Cardiac muscle cell (in vitro differentiated cells and primary cell): ENCODE measurements at regions not wholly inside any gene's neighbourhood (a gene's known extent, or its start where the extent isn't known, plus 50 kb on each side); places are given as distances from the start of the nearest gene placed in this dataset.

Experiments used
- DNase-seq, 2 donors: peaks; one replicate each; pipeline versions ENCODE4 v3.0.0 to v3.0.0-alpha.2; 2010 to 2017; ENCODE audit warnings: low read depth in 1 of 2, low spot score in 1 of 2
- H3K27ac ChIP-seq: fragments of 200-600 bp; sonication (generic); 2 replicates; pipeline ENCODE4 v1.5.1; 2016
- H3K27me3 ChIP-seq: fragments of 200-600 bp; sonication (generic); 2 replicates; pipeline ENCODE4 v1.6.0; 2016; ENCODE audit warnings: control low read depth
- H3K36me3 ChIP-seq: fragments of 200-600 bp; sonication (generic); 2 replicates; pipeline ENCODE4 v1.5.1; 2016; ENCODE audit warnings: control low read depth
- H3K4me1 ChIP-seq: fragments of 200-600 bp; sonication (generic); 2 replicates; pipeline ENCODE4 v1.8.1; 2017; ENCODE audit warnings: low read depth, mild to moderate bottlenecking, mixed run types
- H3K4me3 ChIP-seq: fragments of 200-600 bp; sonication (generic); 2 replicates; pipeline ENCODE4 v1.5.1; 2016; ENCODE audit warnings: mild to moderate bottlenecking
- H3K9me3 ChIP-seq: fragments of 200-600 bp; sonication (generic); 2 replicates; pipeline ENCODE4 v1.5.1; 2017; ENCODE audit warnings: low read depth, mild to moderate bottlenecking, control low read depth
- CTCF ChIP-seq: IDR thresholded peaks from 2 replicates; pipeline ENCODE4 v1.5.1; 2012; ENCODE audit warnings: low read depth, mild to moderate bottlenecking, low read length

DNA sequence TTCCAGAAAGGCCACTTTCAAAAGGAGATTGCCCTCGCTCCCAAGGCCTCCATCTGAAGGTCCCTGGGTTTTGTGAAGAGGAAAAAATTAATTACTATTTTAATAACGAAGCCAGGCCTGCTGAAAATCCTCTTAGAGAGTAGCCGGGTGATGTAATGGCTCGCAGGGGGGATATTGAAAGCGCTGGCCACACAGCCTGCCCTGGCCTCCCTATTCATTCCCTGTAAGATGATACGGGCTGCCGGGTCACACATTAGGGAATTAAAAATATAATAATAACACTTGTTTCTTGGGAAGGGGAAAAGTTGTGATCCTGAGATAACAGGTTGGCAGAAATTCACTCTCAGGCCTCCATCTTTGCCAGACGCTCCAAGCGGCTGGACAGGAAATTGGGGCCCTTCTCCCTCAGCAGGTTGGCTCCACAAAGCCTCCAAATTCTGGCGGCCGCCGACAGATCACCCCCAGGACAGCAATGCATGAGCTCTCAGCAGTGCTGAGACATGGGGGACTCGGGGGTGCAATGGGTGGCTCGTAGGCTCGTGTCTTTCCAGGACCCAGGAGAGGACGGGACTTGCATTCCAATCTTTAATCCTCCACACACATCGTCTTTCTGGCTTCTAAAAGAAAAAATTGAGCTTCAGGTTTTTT lies 299.9 kb upstream of the SALL3 start:
- H3K27ac ChIP-seq: no peak overlapping the region
- H3K4me3 ChIP-seq: no peak overlapping the region
- no peaks in the 10 kb centered on the region for H3K36me3 ChIP-seq
- TF ChIP-seq CTCF: no peak
- H3K27me3 ChIP-seq: no peaks in the 10 kb centered on the region
- DNase-seq: no peak
- no peaks in the 10 kb centered on the region for H3K4me1 ChIP-seq
- no peaks in the 10 kb centered on the region for H3K9me3 ChIP-seq

DNA sequence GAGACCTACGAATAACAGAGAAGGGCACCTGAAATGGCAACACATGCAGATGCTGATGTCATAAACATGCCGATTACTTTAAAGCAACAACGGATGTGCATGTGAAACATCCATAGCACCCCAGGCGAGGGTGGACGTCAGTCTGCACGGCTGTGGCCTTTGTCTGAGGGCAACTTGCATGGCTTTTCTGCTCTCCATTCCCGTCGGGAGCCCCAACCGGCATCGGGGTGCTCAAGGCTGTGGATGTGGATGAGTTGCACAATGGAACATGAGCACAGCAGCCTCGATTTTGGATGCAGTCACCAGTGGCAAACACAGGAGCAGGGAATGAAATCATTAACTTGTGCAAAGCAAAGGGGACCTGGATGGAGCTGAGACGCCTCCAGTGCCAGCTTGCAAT lies 298.2 kb upstream of the SALL3 start:
- H3K4me3 ChIP-seq: no peak overlapping the region
- no peak for TF ChIP-seq CTCF
- no peaks in the 10 kb centered on the region for H3K27me3 ChIP-seq
- no peaks in the 10 kb centered on the region for H3K9me3 ChIP-seq
- no peak for DNase-seq
- H3K27ac ChIP-seq: no peak overlapping the region
- H3K4me1 ChIP-seq: no peaks in the 10 kb centered on the region
- no peaks in the 10 kb centered on the region for H3K36me3 ChIP-seq

DNA sequence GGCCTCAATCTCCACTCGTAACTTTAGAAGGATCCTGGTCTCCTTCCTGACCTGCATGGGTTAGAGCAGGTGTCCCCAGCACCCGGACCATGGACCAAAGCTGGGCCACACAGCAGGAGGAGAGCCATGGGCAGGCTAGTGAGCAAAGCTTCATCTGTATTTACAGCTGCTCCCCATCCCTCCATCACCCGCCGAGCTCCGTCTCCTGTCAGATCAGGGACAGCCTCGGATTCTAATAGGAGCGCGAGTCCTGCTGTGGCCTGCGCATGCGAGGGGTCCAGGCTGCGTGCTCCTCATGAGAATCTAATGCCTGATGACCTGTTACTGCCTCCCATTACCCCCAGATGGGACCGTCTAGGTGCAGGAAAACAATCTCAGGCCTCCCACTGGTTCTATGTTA lies 297.7 kb upstream of the SALL3 start:
- Histone ChIP-seq H3K4me3 (no peak overlapping the region), H3K36me3 (no peaks in the 10 kb centered on the region), H3K9me3 (no peaks in the 10 kb centered on the region), H3K27me3 (no peaks in the 10 kb centered on the region), H3K4me1 (no peaks in the 10 kb centered on the region), H3K27ac (no peak overlapping the region)
- TF ChIP-seq CTCF: no peak
- DNase-seq: no peak

- no peak for DNase-seq
- Histone ChIP-seq H3K36me3 (no peaks in the 10 kb centered on the region), H3K9me3 (no peaks in the 10 kb centered on the region), H3K4me3 (no peak overlapping the region), H3K4me1 (no peaks in the 10 kb centered on the region), H3K27me3 (no peaks in the 10 kb centered on the region), H3K27ac (no peak overlapping the region)
- no peak for TF ChIP-seq CTCF
Measured at GRCh38 chr18:78682716-78683115, 296.9 kb upstream of the SALL3 start.

GRCh38 chr18:78683191-78684010 lies 296.2 kb upstream of the SALL3 start:
- no peak for DNase-seq

More at GRCh38 chr18:78683191-78684010, 296.2 kb upstream of the SALL3 start:
- no peak for TF ChIP-seq CTCF
- H3K27ac ChIP-seq: no peak overlapping the region
- no peak overlapping the region for H3K4me3 ChIP-seq
- no peaks in the 10 kb centered on the region for H3K9me3 ChIP-seq
- H3K27me3 ChIP-seq: no peaks in the 10 kb centered on the region
- H3K4me1 ChIP-seq: no peaks in the 10 kb centered on the region
- H3K36me3 ChIP-seq: no peaks in the 10 kb centered on the region
